HG03460 (cell line): ENCODE measurements at regions not wholly inside any gene's neighbourhood (a gene's known extent, or its start where the extent isn't known, plus 50 kb on each side); places are given as distances from the start of the nearest gene placed in this dataset.

ENCODE experiments used
- ATAC-seq: cut with Tn5 transposase; IDR thresholded peaks from one replicate; pipeline ENCODE4 v1.9.1; 2021; ENCODE audit not compliant: unreplicated experiment

GRCh38 chr4:38582445-38582844 lies 81.6 kb upstream of the KLF3 start:
- ATAC-seq, result no peak

- ATAC-seq, result no peak
Measured at GRCh38 chr4:38582889-38583470, 81.0 kb upstream of the KLF3 start.

DNA sequence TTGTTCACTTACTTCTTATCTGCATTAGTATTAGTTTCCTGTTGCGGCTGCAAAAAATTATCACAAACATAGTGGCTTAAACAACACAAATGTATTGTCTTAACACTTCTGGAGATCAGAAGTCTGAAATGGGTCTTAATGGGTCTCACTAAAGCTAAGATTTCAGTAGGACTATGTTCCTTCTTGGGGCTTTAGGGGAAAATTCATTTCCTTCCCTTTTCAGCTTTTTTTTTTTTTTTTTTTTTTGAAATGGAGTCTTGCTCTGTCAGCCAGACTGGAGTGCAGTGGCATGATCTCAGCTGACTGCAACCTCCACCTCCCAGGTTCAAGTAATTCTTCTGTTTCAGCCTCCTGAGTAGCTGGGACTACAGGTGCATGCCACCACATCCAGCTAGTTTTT lies 78.1 kb upstream of the KLF3 start:
- no peak for ATAC-seq

DNA sequence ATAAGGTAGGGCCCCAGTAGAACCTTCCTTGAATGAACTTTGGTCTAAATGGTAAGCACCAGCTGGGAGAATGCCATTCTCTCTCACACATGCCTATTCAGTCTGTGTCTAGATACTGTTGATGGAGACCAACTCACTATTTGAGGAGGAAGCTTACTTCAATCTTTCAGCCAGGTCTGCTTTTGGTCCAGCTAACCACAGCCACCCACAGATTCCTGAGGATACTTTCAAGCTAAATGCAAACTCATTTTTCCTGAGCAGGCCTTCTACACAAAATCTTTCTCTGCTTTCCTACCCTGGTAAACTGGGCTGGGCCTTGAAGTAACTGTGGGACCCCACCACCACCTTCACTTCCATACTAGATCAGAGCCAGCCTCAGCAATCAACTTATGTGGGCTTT lies 76.9 kb upstream of the KLF3 start:
- no peak for ATAC-seq

DNA sequence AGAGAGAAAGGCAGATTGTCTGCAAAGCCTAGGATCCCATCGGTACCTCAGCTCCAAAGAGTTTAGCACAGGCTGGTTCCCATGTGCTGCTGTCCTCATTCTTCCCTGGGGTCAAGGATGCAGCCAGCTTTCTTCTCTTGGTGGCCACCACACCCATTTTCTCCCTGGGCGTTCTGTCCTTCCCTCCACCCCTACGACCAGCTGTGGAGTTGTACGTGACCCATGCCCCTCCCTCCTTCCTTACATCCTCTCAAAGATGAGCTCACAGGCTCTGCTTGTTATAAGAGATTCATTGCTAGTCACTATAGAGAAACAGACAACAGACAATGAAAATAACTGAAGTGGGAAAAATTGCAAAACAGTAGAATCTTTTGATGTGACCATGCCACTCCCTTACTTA lies 74.0 kb upstream of the KLF3 start:
- ATAC-seq, result no peak

DNA sequence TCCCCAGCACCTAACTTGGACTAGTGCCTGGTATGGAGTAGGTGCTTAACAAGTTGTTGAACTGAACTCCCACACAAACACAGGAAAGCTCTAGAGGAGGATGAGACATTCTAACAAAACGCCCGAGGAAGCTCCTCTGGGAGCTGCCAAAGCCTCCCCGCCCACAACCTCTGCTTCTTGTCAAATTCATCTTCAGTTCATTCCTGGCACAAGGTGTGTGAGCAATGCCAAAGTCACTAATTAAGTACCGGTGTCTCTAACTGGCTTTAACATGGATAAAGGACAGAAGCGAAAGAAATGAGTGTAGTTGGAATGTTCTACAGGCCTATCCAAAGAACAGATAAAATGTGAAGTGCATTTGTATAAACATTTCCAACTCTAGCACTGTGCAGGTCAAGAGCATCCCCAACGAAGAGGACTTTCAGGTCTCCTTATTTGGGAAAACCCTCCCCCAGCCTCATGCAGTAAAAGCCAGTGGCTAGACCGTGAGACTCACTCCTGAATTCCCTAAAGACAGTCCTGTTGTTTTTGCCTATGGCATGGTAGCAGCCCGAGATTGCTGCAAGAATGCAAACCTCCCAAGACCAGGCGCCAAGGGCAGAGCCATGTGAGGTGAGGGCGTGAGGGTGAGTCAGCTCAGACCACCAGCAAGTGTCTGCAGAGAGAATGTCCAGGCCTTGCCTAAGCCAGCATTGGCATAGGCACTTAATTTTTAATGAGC lies 72.2 kb upstream of the KLF3 start:
- ATAC-seq, result no peak

DNA sequence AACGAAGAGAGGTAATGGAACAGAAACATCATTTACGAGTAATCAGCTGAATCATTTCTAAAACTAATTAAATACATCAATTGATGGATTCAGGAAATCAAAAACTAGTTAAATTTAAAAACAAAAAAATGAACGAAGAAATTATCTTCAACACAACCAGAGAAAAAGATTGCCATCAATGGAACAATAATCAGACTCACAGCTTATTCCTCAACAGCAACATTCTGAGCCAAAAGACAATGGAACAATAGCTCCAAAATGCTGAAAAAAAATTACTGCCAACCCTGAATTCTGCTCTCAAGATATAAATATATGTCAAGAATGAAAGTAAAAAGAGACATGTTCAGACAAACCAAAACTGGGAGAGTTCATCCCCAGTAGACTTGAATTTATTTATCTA lies 65.5 kb upstream of the KLF3 start:
- no peak for ATAC-seq

DNA sequence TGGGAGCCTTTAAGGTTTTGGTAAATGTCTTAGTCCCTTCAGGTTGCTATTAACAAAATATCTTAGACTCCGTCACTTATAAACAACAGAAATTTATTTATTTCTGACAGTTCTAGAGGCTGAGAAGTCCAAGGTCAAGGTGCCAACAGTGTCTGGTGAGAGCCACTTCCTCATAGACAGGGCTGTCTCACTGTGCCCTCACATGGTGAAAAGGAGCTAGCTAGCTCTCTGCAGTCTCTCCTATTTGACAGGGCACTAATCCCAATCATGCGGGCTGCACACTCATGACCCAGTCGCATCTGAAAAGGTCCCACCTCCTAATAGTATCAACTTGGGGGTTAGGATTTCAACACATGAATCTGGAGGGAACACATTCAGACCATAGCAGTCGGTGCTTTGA lies 63.4 kb upstream of the KLF3 start:
- no peak for ATAC-seq

- no peak for ATAC-seq
Measured at GRCh38 chr4:38601244-38601915, 62.6 kb upstream of the KLF3 start.

- ATAC-seq, result no peak
Measured at GRCh38 chr4:38601916-38602291, 62.1 kb upstream of the KLF3 start.

GRCh38 chr4:38603652-38604051 lies 60.3 kb upstream of the KLF3 start:
- ATAC-seq, result no peak

DNA sequence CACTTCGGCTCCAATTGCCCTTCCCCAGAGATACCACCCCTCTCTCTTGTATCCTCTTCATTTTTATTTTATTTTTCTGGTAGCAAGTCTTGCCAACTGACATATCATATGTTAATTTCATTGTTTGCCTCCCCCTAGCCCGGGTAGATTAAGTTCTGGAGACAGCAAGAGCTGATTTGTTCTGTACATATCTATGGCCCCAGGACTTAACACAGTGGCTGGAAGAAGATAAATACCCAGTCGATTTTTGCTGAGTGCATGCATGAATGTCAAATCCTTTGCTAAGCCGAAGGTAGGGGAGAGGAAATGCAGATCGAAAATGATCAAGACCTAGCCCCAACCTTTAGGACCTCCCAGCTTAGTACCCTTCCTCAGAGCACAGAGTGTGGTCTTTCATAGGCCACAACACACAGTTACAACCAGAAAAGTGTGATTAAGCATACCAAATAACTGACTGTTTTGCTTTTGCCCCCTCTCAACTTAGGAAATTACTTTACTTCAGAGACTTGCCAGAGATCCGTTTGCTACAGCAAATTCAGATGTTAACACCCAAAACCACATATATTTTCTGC lies 58.7 kb upstream of the KLF3 start:
- no peak for ATAC-seq

- ATAC-seq, result no peak
Measured at GRCh38 chr4:38605753-38606586, 58.0 kb upstream of the KLF3 start.

DNA sequence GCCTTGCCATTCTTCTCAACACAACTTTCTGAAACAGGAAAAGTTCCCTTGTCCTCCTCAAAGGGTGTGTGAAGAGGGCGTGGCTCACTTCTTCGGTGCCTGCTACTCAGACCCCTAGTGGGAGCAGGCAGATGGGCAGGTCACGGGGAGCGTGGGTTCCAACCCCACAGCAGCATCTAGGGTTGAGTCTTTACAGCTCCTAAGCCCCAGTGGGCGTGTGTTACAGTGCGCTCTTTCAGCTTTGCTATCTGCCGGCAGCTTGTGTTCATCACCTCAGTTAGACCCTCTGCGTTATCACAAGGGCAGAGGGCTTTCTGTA lies 57.5 kb upstream of the KLF3 start:
- ATAC-seq, result no peak

DNA sequence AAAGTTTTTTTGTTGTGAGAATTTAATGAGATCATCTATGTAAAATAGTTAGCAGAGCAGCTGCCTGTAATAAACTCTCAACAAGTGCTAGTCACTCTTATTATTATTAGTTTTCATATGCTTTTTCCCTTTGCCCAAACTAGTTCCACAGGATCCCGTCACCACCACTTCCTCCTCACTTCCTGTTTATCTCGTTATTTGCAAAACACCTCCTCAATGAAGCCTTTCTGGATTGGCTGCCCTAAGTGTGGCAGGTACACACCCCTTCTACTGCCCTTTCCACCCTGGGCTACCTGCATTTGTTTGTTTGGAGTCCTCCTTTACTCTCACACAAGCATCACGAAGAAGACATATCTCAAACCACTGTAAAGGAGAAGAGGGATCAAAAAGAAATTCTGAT lies 54.4 kb upstream of the KLF3 start:
- no peak for ATAC-seq

- no peak for ATAC-seq
Measured at GRCh38 chr4:38610521-38610920, 53.5 kb upstream of the KLF3 start.

DNA sequence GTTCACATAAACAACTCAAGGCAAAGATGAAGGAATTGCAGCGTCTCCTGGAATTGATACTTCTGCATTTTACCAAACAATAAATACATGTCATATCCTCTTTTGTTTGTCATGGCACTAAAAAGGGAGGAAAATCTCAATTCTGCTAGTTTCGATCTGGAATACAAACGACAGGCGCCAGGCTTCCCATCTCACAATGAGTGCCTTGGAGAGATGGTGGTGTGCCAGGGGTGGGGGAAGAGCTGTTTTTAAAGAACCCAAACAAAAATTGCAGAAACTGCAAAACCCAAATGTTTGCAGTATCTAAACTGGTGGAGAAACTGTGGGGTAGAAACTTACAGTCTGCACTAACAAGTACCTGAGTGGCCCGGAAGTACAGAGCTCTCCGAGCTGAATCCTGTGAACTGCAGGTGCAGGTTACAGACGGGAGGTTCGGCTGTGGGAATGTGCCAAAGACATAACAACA lies 53.0 kb upstream of the KLF3 start:
- ATAC-seq, result no peak

GRCh38 chr4:38611676-38612075 lies 52.3 kb upstream of the KLF3 start:
- ATAC-seq, result no peak

DNA sequence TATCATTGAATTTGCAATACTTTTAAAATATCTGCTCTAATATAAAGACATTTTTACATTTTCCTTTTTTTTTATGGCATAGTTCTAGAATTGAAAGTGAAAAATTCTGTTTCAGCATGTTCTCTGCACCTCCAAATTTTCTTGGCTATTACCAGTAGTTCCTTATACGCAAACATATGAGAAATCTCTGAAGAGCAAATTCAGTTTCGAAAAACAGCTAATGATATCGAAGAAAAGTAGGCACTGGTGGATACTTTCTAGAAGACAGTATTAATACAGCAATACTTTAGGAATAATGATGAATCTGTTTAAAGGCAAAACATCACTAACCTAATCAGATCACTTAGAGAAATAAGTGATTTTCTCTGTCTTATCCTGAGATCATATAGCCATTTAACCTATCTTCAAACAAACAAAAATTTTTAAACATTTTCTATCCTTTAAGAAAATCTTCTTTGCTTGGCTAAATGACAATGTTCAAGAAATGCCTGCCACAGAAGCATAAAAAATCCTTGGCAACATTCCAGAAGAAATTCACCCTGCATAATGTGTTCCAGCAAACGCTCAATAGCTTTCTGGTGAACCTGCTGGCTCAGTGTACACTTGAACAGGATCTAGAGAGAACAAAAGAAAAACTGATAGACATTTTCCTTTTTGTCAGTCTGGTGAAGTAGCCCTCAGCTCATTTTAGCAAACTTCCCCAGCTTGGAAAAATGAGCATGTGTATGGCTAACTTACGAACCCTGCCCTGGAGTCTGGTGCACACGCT lies 51.2 kb upstream of the KLF3 start:
- ATAC-seq, result no peak
